Keratinocyte (primary cell): ENCODE measurements at regions not wholly inside any gene's neighbourhood (a gene's known extent, or its start where the extent isn't known, plus 50 kb on each side); places are given as distances from the start of the nearest gene placed in this dataset.

Experiments used
- DNase-seq: peaks from one replicate; pipeline ENCODE4 v3.0.0-alpha.2; 2011; ENCODE audit warnings: low read depth, missing footprints, low spot score
- FAIRE-seq: peaks from 2 replicates; lab custom pipeline; 2011; peaks lifted over from hg19 to GRCh38; lab: Jason Lieb, UNC
- H2AFZ ChIP-seq: 2 replicates; pipeline ENCODE4 v1.6.0; 2012; ENCODE audit warnings: low read length, control low read depth, inconsistent platforms; ENCODE audit not compliant: control insufficient read depth
- H3K27ac ChIP-seq: 2 replicates; pipeline ENCODE4 v1.5.1; 2011; ENCODE audit warnings: low read length; ENCODE audit not compliant: control insufficient read depth, insufficient read depth
- H3K27me3 ChIP-seq: 3 replicates; pipeline ENCODE4 v1.6.0; 2011; ENCODE audit warnings: low read length; ENCODE audit not compliant: control insufficient read depth, insufficient read depth; ENCODE audit errors: extremely low read depth
- H3K36me3 ChIP-seq, 2 experiments: 2 replicates in 1 of 2; 3 replicates in 1 of 2; pipeline ENCODE4 v1.5.1; 2011; ENCODE audit warnings: low read length in 2 of 2, mild to moderate bottlenecking in 1 of 2; ENCODE audit not compliant: control insufficient read depth in 2 of 2, insufficient read depth in 2 of 2; ENCODE audit errors: extremely low read depth in 1 of 2
- H3K4me1 ChIP-seq: 3 replicates; pipeline ENCODE4 v1.5.1; 2011; ENCODE audit warnings: low read length; ENCODE audit not compliant: control insufficient read depth, insufficient read depth; ENCODE audit errors: extremely low read depth
- H3K4me2 ChIP-seq: 3 replicates; pipeline ENCODE4 v1.6.0; 2011; ENCODE audit warnings: low read depth, low read length; ENCODE audit not compliant: control insufficient read depth, insufficient read depth; ENCODE audit errors: extremely low read depth
- H3K4me3 ChIP-seq, 3 experiments: fragments of 200-600 bp in 1 of 3; sonication (generic) in 1 of 3; 2 replicates in 2 of 3; 3 replicates in 1 of 3; pipeline ENCODE4 v1.5.1; 2011 to 2016; ENCODE audit warnings: low read length in 3 of 3, mild to moderate bottlenecking in 3 of 3, control low read depth in 2 of 3, inconsistent platforms in 1 of 3, low read depth in 1 of 3, mixed read lengths in 1 of 3, mixed run types in 1 of 3, moderate library complexity in 1 of 3; ENCODE audit not compliant: control insufficient read depth in 2 of 3, insufficient read depth in 2 of 3; ENCODE audit errors: extremely low read depth in 1 of 3
- H3K79me2 ChIP-seq: 2 replicates; pipeline ENCODE4 v1.6.0; 2012; ENCODE audit warnings: low read length; ENCODE audit not compliant: control insufficient read depth, insufficient read depth
- H3K9ac ChIP-seq: 3 replicates; pipeline ENCODE4 v1.6.0; 2011; ENCODE audit warnings: low read length; ENCODE audit not compliant: control insufficient read depth, insufficient read depth; ENCODE audit errors: extremely low read depth
- H3K9me1 ChIP-seq: 3 replicates; pipeline ENCODE4 v1.6.0; 2011; ENCODE audit warnings: low read length; ENCODE audit not compliant: control insufficient read depth, insufficient read depth; ENCODE audit errors: extremely low read depth
- H3K9me3 ChIP-seq: 2 replicates; pipeline ENCODE4 v1.5.1; 2012; ENCODE audit warnings: low read depth, low read length; ENCODE audit not compliant: control insufficient read depth
- H4K20me1 ChIP-seq: 3 replicates; pipeline ENCODE4 v1.6.0; 2011; ENCODE audit warnings: low read length; ENCODE audit not compliant: control insufficient read depth, insufficient read depth; ENCODE audit errors: extremely low read depth
- CTCF ChIP-seq, 3 experiments: IDR thresholded peaks in 1 of 3; conservative IDR thresholded peaks in 1 of 3; optimal IDR thresholded peaks in 1 of 3; 2 replicates in 2 of 3; 3 replicates in 1 of 3; pipeline versions ENCODE3 to v1.5.1; 2011; ENCODE audit warnings: low read length in 3 of 3, mild to moderate bottlenecking in 3 of 3, moderate library complexity in 2 of 3, control low read depth in 1 of 3, inconsistent platforms in 1 of 3; ENCODE audit not compliant: insufficient read depth in 2 of 3; ENCODE audit errors: extremely low read depth in 1 of 3
- EZH2 ChIP-seq: IDR thresholded peaks from one replicate; pipeline ENCODE4 v1.6.1; 2012; ENCODE audit warnings: inconsistent platforms, mild to moderate bottlenecking, low read length, moderate library complexity
- dilution Hi-C: fragments of 300-500 bp; cut with MboI; formaldehyde crosslinking; loops from one replicate; pipeline ENCODE4 v1.7.0; 2020; ENCODE audit warnings: low sequenced_read_pairs; ENCODE audit not compliant: extremely low pct_ligation_motif_present

- H3K79me2 ChIP-seq = no peaks in the 10 kb centered on the region
- FAIRE-seq (no peak), DNase-seq (no peak)
- H3K4me3 ChIP-seq = no peak overlapping the region
- no peaks in the 10 kb centered on the region for H3K27me3 ChIP-seq
- no peak overlapping the region for H3K27ac ChIP-seq
- no peaks in the 10 kb centered on the region for H3K9me3 ChIP-seq
- no peak overlapping the region for H3K9ac ChIP-seq
- no peaks in the 10 kb centered on the region for H3K36me3 ChIP-seq
- TF ChIP-seq EZH2 (no peak), CTCF (optimal IDR thresholded peaks at IDR 0.05 in 1 of 3, IDR thresholded peaks at IDR 0.05 in 1 of 3, conservative IDR thresholded peaks at IDR 0.05 in 1 of 3; ENCODE audit: extremely low read depth in 1 of 3, insufficient read depth in 2 of 3, low read length in 3 of 3) (no peak)
- H3K4me1 ChIP-seq = no peaks in the 10 kb centered on the region
- no peak overlapping the region for H3K4me2 ChIP-seq
- dilution Hi-C loops = no loop called here
- no peak overlapping the region for H2AFZ ChIP-seq
- no peaks in the 10 kb centered on the region for H4K20me1 ChIP-seq
- no peaks in the 10 kb centered on the region for H3K9me1 ChIP-seq
Observed at GRCh38 chr4:142909908-142910307, 63.8 kb upstream of the INPP4B start.

GRCh38 chr4:142913034-142913433 lies 66.9 kb upstream of the INPP4B start:
- no peak for FAIRE-seq
- no peaks in the 10 kb centered on the region for H3K9me1 ChIP-seq
- dilution Hi-C loops = no loop called here

More at GRCh38 chr4:142913034-142913433, 66.9 kb upstream of the INPP4B start:
- Histone ChIP-seq H2AFZ (no peak overlapping the region), H3K4me1 (no peaks in the 10 kb centered on the region), H3K9ac (no peak overlapping the region), H3K4me2 (no peak overlapping the region), H3K27me3 (no peaks in the 10 kb centered on the region), H3K36me3 (no peaks in the 10 kb centered on the region), H3K27ac (no peak overlapping the region), H3K4me3 (no peak overlapping the region), H4K20me1 (no peaks in the 10 kb centered on the region), H3K79me2 (no peaks in the 10 kb centered on the region), H3K9me3 (no peaks in the 10 kb centered on the region)
- TF ChIP-seq CTCF (optimal IDR thresholded peaks at IDR 0.05 in 1 of 3, IDR thresholded peaks at IDR 0.05 in 1 of 3, conservative IDR thresholded peaks at IDR 0.05 in 1 of 3; ENCODE audit: extremely low read depth in 1 of 3, insufficient read depth in 2 of 3, low read length in 3 of 3) (no peak), EZH2 (no peak)
- no peak for DNase-seq
